HEK293T (cell line): ENCODE measurements at regions not wholly inside any gene's neighbourhood (a gene's known extent, or its start where the extent isn't known, plus 50 kb on each side); places are given as distances from the start of the nearest gene placed in this dataset.

ENCODE experiments used
- BHLHE40 ChIP-seq: fragments of 450-650 bp; IDR thresholded peaks from 2 replicates; pipeline ENCODE4 v1.6.1; 2016; ENCODE audit warnings: mild to moderate bottlenecking, moderate library complexity, borderline replicate concordance
- ELF4 ChIP-seq: fragments of 450-650 bp; IDR thresholded peaks from 2 replicates; pipeline ENCODE4 v1.6.1; 2017; ENCODE audit warnings: antibody characterized with exemption
- FOXA1 ChIP-seq: fragments of 450-650 bp; IDR thresholded peaks from 2 replicates; pipeline ENCODE4 v1.6.1; 2016; ENCODE audit warnings: mild to moderate bottlenecking
- FOXM1 ChIP-seq: fragments of 450-650 bp; IDR thresholded peaks from 2 replicates; pipeline ENCODE4 v1.6.1; 2017; ENCODE audit warnings: mild to moderate bottlenecking, borderline replicate concordance
- L3MBTL2 ChIP-seq: fragments of 450-650 bp; conservative IDR thresholded peaks from 2 replicates; pipeline ENCODE4 v1.6.1; 2016; ENCODE audit warnings: mild to moderate bottlenecking
- NFRKB ChIP-seq: fragments of 450-650 bp; IDR thresholded peaks from 2 replicates; pipeline ENCODE4 v1.6.1; 2016; ENCODE audit warnings: mild to moderate bottlenecking, moderate library complexity
- SP1 ChIP-seq: fragments of 450-650 bp; IDR thresholded peaks from 2 replicates; pipeline ENCODE4 v1.6.1; 2017
- TARDBP ChIP-seq: fragments of 450-650 bp; IDR thresholded peaks from 2 replicates; pipeline ENCODE4 v1.6.1; 2016
- ZNF384 ChIP-seq: fragments of 450-650 bp; IDR thresholded peaks from 2 replicates; pipeline ENCODE4 v1.6.1; 2016

DNA sequence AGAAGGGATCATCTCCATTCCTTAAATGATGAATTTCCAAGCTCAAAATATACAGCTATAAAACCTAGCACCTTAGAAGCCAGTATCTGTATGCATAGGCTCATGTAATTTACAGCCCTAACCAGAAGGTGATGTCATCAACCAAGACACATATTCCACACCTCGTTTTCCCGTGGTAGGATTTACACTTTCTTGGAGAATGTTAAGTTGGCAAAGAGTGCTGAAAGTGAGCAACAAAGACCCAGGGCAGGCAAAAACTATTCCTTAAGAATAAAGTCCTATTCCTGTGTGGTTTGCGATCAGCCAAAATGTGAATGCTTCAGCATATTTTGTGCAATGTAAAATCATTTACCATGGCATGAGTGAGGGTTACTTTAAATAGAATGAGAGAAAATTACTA, 247.1 kb downstream of the OSR1 start:
- TF ChIP-seq L3MBTL2 (no peak), SP1 (no peak), ELF4 (no peak), FOXM1 (no peak), TARDBP (no peak), NFRKB (no peak), BHLHE40 (no peak), FOXA1 (no peak), ZNF384 (no peak)
